ENCODE measurements at regions not wholly inside any gene's neighbourhood (a gene's known extent, or its start where the extent isn't known, plus 50 kb on each side); places are given as distances from the start of the nearest gene placed in this dataset.

- no peaks in the 10 kb centered on the region for H3K4me1 ChIP-seq (ENCODE audit: low read length)
- no peak overlapping the region for H3K4me2 ChIP-seq (ENCODE audit: low read length)
- H3K27ac ChIP-seq (ENCODE audit: low read length): no peak overlapping the region
- no peak overlapping the region for H3K4me3 ChIP-seq (ENCODE audit: low read length)
- H4K20me1 ChIP-seq (ENCODE audit: insufficient read depth, low read length): no peaks in the 10 kb centered on the region
- no peaks in the 10 kb centered on the region for H3K9me3 ChIP-seq (ENCODE audit: insufficient read depth, low read length)
- TF ChIP-seq EZH2phosphoT487 (IDR thresholded peaks at IDR 0.05; ENCODE audit: low read depth): no peak
- no peak for TF ChIP-seq CTCF (IDR thresholded peaks at IDR 0.05; ENCODE audit: low read depth, low read length)
- H3K27me3 ChIP-seq (ENCODE audit: low read depth, low read length): no peaks in the 10 kb centered on the region
- H3K36me3 ChIP-seq (replicated peaks; ENCODE audit: low read depth, low read length): no peaks in the 10 kb centered on the region
- no peaks in the 10 kb centered on the region for H3K79me2 ChIP-seq (ENCODE audit: low read length)
- no peak overlapping the region for H3K9ac ChIP-seq (ENCODE audit: low read length)
- no peak overlapping the region for H2AFZ ChIP-seq (ENCODE audit: low read depth, low read length)
These were observed 150.6 kb downstream of the CCDC59 start for GRCh38 chr12:82207556-82207955.

- Histone ChIP-seq H3K36me3 (replicated peaks; ENCODE audit: low read depth, low read length) (no peaks in the 10 kb centered on the region), H3K9ac (ENCODE audit: low read length) (no peak overlapping the region), H3K4me2 (ENCODE audit: low read length) (no peak overlapping the region), H3K4me1 (ENCODE audit: low read length) (no peaks in the 10 kb centered on the region), H4K20me1 (ENCODE audit: insufficient read depth, low read length) (no peaks in the 10 kb centered on the region), H3K27me3 (ENCODE audit: low read depth, low read length) (no peaks in the 10 kb centered on the region), H2AFZ (ENCODE audit: low read depth, low read length) (no peak overlapping the region), H3K9me3 (ENCODE audit: insufficient read depth, low read length) (no peaks in the 10 kb centered on the region), H3K79me2 (ENCODE audit: low read length) (no peaks in the 10 kb centered on the region), H3K4me3 (ENCODE audit: low read length) (no peak overlapping the region), H3K27ac (ENCODE audit: low read length) (no peak overlapping the region)
- TF ChIP-seq CTCF (IDR thresholded peaks at IDR 0.05; ENCODE audit: low read depth, low read length) (no peak), EZH2phosphoT487 (IDR thresholded peaks at IDR 0.05; ENCODE audit: low read depth) (no peak)
These were observed 155.1 kb downstream of the CCDC59 start for GRCh38 chr12:82203086-82203485.

DNA sequence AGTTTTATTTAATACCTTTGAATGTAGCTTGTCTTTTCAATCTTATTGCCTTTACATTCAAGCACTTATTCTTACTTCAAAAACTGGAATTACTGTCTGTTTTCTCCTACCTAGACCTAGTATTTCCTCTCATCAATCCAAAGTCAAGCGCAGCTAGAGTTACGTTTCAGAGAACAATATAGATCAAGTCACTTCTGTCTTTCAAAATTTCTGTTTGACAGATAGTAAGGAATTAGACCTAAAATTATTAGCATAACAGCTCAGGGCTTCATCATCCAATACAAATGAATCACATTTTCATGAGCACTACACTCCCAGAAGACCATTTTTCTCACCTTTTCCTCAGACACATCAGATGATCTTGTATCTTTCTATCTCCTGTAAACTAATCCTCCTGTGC lies 170.6 kb downstream of the CCDC59 start:
- no peak overlapping the region for H3K4me3 ChIP-seq (ENCODE audit: low read length)
- no peaks in the 10 kb centered on the region for H3K36me3 ChIP-seq (replicated peaks; ENCODE audit: low read depth, low read length)
- H3K27ac ChIP-seq (ENCODE audit: low read length): no peak overlapping the region
- no peaks in the 10 kb centered on the region for H3K79me2 ChIP-seq (ENCODE audit: low read length)
- H3K9me3 ChIP-seq (ENCODE audit: insufficient read depth, low read length): no peaks in the 10 kb centered on the region
- no peaks in the 10 kb centered on the region for H3K27me3 ChIP-seq (ENCODE audit: low read depth, low read length)
- no peak for TF ChIP-seq CTCF (IDR thresholded peaks at IDR 0.05; ENCODE audit: low read depth, low read length)
- no peak for TF ChIP-seq EZH2phosphoT487 (IDR thresholded peaks at IDR 0.05; ENCODE audit: low read depth)
- no peaks in the 10 kb centered on the region for H4K20me1 ChIP-seq (ENCODE audit: insufficient read depth, low read length)
- H3K9ac ChIP-seq (ENCODE audit: low read length): no peak overlapping the region
- no peak overlapping the region for H2AFZ ChIP-seq (ENCODE audit: low read depth, low read length)
- no peak overlapping the region for H3K4me2 ChIP-seq (ENCODE audit: low read length)
- H3K4me1 ChIP-seq (ENCODE audit: low read length): no peaks in the 10 kb centered on the region

GRCh38 chr12:82187011-82187410 lies 171.2 kb downstream of the CCDC59 start:
- Histone ChIP-seq H3K27ac (ENCODE audit: low read length) (no peak overlapping the region), H3K4me3 (ENCODE audit: low read length) (no peak overlapping the region), H3K4me1 (ENCODE audit: low read length) (no peaks in the 10 kb centered on the region), H3K4me2 (ENCODE audit: low read length) (no peak overlapping the region), H2AFZ (ENCODE audit: low read depth, low read length) (no peak overlapping the region), H3K79me2 (ENCODE audit: low read length) (no peaks in the 10 kb centered on the region), H3K27me3 (ENCODE audit: low read depth, low read length) (no peaks in the 10 kb centered on the region), H4K20me1 (ENCODE audit: insufficient read depth, low read length) (no peaks in the 10 kb centered on the region), H3K9ac (ENCODE audit: low read length) (no peak overlapping the region), H3K9me3 (ENCODE audit: insufficient read depth, low read length) (no peaks in the 10 kb centered on the region), H3K36me3 (replicated peaks; ENCODE audit: low read depth, low read length) (no peaks in the 10 kb centered on the region)
- TF ChIP-seq EZH2phosphoT487 (IDR thresholded peaks at IDR 0.05; ENCODE audit: low read depth) (no peak), CTCF (IDR thresholded peaks at IDR 0.05; ENCODE audit: low read depth, low read length) (no peak)
